OCI-LY7 (cell line): ENCODE measurements at regions not wholly inside any gene's neighbourhood (a gene's known extent, or its start where the extent isn't known, plus 50 kb on each side); places are given as distances from the start of the nearest gene placed in this dataset.
"Not testable (repeated sequence)": the region's sequence is repeated elsewhere in the genome, so short reads cannot be mapped to it uniquely, and the experiment has no call there.

Experiments used
- EZH2phosphoT487 ChIP-seq: fragments of 200-600 bp; sonication (generic); IDR thresholded peaks from 2 replicates; pipeline ENCODE4 v1.6.1; 2018; ENCODE audit warnings: low read depth, borderline replicate concordance, mild to moderate bottlenecking, mixed run types, antibody characterized with exemption, low read length, moderate library complexity, mixed read lengths
- TF ChIP-seq, protein P1 (sequence below): fragments of 200-600 bp; sonication (generic); conservative IDR thresholded peaks from 2 replicates; pipeline ENCODE4 v1.5.1; 2014; ENCODE audit warnings: mild to moderate bottlenecking, antibody characterized with exemption, low read length, moderate library complexity, mixed read lengths

DNA sequence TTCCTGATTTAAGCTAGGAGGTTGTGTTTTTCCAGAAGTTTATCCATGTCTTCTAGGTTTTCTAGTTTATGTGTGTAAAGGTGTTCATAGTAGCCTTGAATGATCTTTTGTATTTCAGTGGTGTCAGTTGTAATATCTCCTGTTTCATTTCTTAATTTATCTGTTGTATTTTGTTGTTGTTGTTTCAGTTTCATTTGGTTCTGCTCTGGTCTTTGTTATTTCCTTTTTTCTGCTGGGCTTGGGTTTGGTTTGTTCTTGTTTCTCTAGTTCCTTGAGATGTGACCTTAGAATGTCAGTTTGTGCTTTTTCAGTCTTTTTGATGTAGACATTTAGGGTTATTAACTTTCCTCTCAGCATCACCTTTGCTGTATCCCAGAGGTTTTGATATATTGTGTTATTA is 62.8 kb downstream of the SCP2D1 start:
- not testable (repeated sequence) for TF ChIP-seq EZH2phosphoT487
- TF ChIP-seq, protein P1, sequence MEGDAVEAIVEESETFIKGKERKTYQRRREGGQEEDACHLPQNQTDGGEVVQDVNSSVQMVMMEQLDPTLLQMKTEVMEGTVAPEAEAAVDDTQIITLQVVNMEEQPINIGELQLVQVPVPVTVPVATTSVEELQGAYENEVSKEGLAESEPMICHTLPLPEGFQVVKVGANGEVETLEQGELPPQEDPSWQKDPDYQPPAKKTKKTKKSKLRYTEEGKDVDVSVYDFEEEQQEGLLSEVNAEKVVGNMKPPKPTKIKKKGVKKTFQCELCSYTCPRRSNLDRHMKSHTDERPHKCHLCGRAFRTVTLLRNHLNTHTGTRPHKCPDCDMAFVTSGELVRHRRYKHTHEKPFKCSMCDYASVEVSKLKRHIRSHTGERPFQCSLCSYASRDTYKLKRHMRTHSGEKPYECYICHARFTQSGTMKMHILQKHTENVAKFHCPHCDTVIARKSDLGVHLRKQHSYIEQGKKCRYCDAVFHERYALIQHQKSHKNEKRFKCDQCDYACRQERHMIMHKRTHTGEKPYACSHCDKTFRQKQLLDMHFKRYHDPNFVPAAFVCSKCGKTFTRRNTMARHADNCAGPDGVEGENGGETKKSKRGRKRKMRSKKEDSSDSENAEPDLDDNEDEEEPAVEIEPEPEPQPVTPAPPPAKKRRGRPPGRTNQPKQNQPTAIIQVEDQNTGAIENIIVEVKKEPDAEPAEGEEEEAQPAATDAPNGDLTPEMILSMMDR: not testable (repeated sequence)
